ENCODE measurements at regions not wholly inside any gene's neighbourhood (a gene's known extent, or its start where the extent isn't known, plus 50 kb on each side); places are given as distances from the start of the nearest gene placed in this dataset.

GRCh38 chr9:107675351-107676259, 186.0 kb upstream of the KLF4 start:
- no peak overlapping the region for H3K4me3 ChIP-seq
- no peaks in the 10 kb centered on the region for H3K36me3 ChIP-seq
- intact Hi-C loops (cut with DNase I): no loop called here
- no peaks in the 10 kb centered on the region for H3K27me3 ChIP-seq
- DNase-seq (ENCODE audit: extremely low spot score in 2 of 2): no peak
- TF ChIP-seq POLR2A (IDR thresholded peaks at IDR 0.05) (no peak), POLR2AphosphoS5 (IDR thresholded peaks at IDR 0.05; ENCODE audit: insufficient read depth in 1 of 2, low read depth in 1 of 2) (no peak), CTCF (IDR thresholded peaks at IDR 0.05) (no peak)
- no peaks in the 10 kb centered on the region for H3K9me3 ChIP-seq
- no peaks in the 10 kb centered on the region for H3K4me1 ChIP-seq
- no peak overlapping the region for H3K27ac ChIP-seq

DNA sequence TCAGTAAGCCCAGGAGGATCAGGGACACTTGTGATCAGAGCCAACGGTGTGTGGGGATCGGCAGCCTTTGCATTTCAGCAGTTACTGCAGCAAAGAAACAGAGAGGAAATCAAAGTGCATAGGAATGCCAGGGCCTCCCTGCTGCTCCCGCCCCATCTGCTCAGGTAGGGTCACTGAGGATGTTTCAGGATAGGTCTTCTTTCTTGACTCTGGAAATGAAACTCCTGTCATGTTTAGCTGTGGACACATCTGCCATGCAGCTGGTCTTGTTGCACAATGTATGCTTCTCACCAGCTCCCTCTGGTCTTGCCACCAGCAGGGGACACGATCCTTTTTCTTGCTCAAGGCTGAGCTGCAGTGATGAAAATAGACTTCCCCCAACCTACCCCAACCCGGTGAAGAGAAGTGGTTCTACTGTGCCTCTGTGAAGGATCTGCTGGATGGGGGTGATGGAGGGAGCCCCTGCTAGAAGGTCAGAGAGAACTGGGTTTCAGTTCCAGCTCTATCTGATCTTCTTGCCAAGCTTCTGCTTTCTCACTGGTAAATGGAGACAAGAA, 185.2 kb upstream of the KLF4 start:
- no peak for DNase-seq (ENCODE audit: extremely low spot score in 2 of 2)

GRCh38 chr9:107673861-107674720, 184.5 kb upstream of the KLF4 start:
- no peaks in the 10 kb centered on the region for H3K9me3 ChIP-seq
- DNase-seq (ENCODE audit: extremely low spot score in 2 of 2): no peak
- H3K36me3 ChIP-seq: no peaks in the 10 kb centered on the region
- intact Hi-C loops (cut with DNase I): no loop called here
- no peaks in the 10 kb centered on the region for H3K27me3 ChIP-seq
- no peak overlapping the region for H3K4me3 ChIP-seq
- H3K4me1 ChIP-seq: no peaks in the 10 kb centered on the region
- no peak overlapping the region for H3K27ac ChIP-seq
- TF ChIP-seq CTCF (IDR thresholded peaks at IDR 0.05) (no peak), POLR2AphosphoS5 (IDR thresholded peaks at IDR 0.05; ENCODE audit: insufficient read depth in 1 of 2, low read depth in 1 of 2) (no peak), POLR2A (IDR thresholded peaks at IDR 0.05) (no peak)

More for the DNA sequence above, 185.2 kb upstream of the KLF4 start:
- Histone ChIP-seq H3K36me3 (no peaks in the 10 kb centered on the region), H3K27me3 (no peaks in the 10 kb centered on the region), H3K4me1 (no peaks in the 10 kb centered on the region), H3K9me3 (no peaks in the 10 kb centered on the region), H3K4me3 (no peak overlapping the region), H3K27ac (no peak overlapping the region)
- intact Hi-C loops (cut with DNase I): no loop called here
- TF ChIP-seq POLR2AphosphoS5 (IDR thresholded peaks at IDR 0.05; ENCODE audit: insufficient read depth in 1 of 2, low read depth in 1 of 2): no peak

DNA sequence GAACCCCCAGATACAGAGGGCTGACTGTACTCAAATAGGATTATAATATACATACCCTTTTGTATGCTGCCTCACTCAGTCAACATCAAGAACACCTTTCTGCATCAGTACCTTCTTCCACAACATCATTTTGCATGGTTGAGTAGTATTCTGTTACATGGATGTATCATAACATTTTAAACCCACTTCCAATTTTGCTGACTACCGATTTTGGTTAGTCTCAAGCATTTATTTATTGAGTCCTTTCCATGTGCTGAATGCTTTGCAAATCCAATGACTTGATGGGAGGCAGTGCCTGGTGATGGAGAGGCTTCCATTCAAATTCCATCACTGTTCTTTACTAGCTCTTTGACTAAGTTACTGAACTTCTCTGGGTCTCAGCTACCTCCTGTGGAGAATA, 182.0 kb upstream of the KLF4 start:
- Histone ChIP-seq H3K9me3 (no peaks in the 10 kb centered on the region), H3K4me1 (no peaks in the 10 kb centered on the region), H3K27ac (no peak overlapping the region), H3K36me3 (no peaks in the 10 kb centered on the region), H3K4me3 (no peak overlapping the region), H3K27me3 (no peaks in the 10 kb centered on the region)
- TF ChIP-seq POLR2AphosphoS5 (IDR thresholded peaks at IDR 0.05; ENCODE audit: insufficient read depth in 1 of 2, low read depth in 1 of 2): no peak
- no peak for TF ChIP-seq POLR2A (IDR thresholded peaks at IDR 0.05)
- no peak for TF ChIP-seq CTCF (IDR thresholded peaks at IDR 0.05)
- intact Hi-C loops (cut with DNase I): no loop called here
- no peak for DNase-seq (ENCODE audit: extremely low spot score in 2 of 2)

- Histone ChIP-seq H3K9me3 (no peaks in the 10 kb centered on the region), H3K4me1 (no peaks in the 10 kb centered on the region), H3K27ac (no peak overlapping the region), H3K4me3 (no peak overlapping the region), H3K36me3 (no peaks in the 10 kb centered on the region), H3K27me3 (no peaks in the 10 kb centered on the region)
- no peak for DNase-seq (ENCODE audit: extremely low spot score in 2 of 2)
- no peak for TF ChIP-seq POLR2A (IDR thresholded peaks at IDR 0.05)
- TF ChIP-seq CTCF (IDR thresholded peaks at IDR 0.05): no peak
- TF ChIP-seq POLR2AphosphoS5 (IDR thresholded peaks at IDR 0.05; ENCODE audit: insufficient read depth in 1 of 2, low read depth in 1 of 2): no peak
- intact Hi-C loops (cut with DNase I): no loop called here
Observed at GRCh38 chr9:107669422-107669821, 179.9 kb upstream of the KLF4 start.

Data from vagina (tissue), 2 donors.